WTC11 (cell line): ENCODE measurements at regions not wholly inside any gene's neighbourhood (a gene's known extent, or its start where the extent isn't known, plus 50 kb on each side); places are given as distances from the start of the nearest gene placed in this dataset.

Experiments
- ATAC-seq: fragments of 200-7000 bp; cut with Tn5 transposase; 2 replicates; pipeline ENCODE4 v1.10.0; 2021; ENCODE audit warnings: mild to moderate bottlenecking, moderate library complexity
- CTCF ChIA-PET: fragments of 300-600 bp; sonication (Branson Sonifier 250); formaldehyde crosslinking; loops from one replicate; lab custom pipeline; 2021; ENCODE audit warnings: antibody characterized with exemption; lab: Charles Lee
- POLR2A ChIA-PET: fragments of 350-600 bp; sonication (Branson Sonifier 250); formaldehyde crosslinking; loops from one replicate; lab custom pipeline; 2021; ENCODE audit warnings: antibody characterized with exemption; lab: Charles Lee
- DNase-seq: peaks from one replicate; pipeline ENCODE4 v3.0.0; 2021; ENCODE audit warnings: low spot score
- H3K27ac Mint-ChIP-seq: 2 replicates; pipeline ENCODE4 v1.8.0; 2021; ENCODE audit warnings: mixed read lengths
- H3K27me3 Mint-ChIP-seq: 2 replicates; pipeline ENCODE4 v1.8.0; 2021; ENCODE audit warnings: low read depth, mild to moderate bottlenecking, moderate library complexity, mixed read lengths
- H3K36me3 Mint-ChIP-seq: 2 replicates; pipeline ENCODE4 v1.8.0; 2021; ENCODE audit warnings: mixed read lengths
- H3K4me1 Mint-ChIP-seq: 2 replicates; pipeline ENCODE4 v1.8.0; 2022; ENCODE audit warnings: mixed read lengths
- H3K4me3 Mint-ChIP-seq: 2 replicates; pipeline ENCODE4 v1.8.0; 2021; ENCODE audit warnings: mild to moderate bottlenecking, moderate library complexity, mixed read lengths
- H3K9me3 Mint-ChIP-seq: 2 replicates; pipeline ENCODE4 v1.8.0; 2021; ENCODE audit warnings: mixed read lengths
- ATF1 ChIP-seq: sonication (generic); formaldehyde crosslinking; IDR thresholded peaks from 2 replicates; pipeline ENCODE4 v1.8.1; 2023; ENCODE audit warnings: mild to moderate bottlenecking, moderate library complexity, missing genetic modification reagents
- CREB1 ChIP-seq: sonication (generic); formaldehyde crosslinking; IDR thresholded peaks from 2 replicates; pipeline ENCODE4 v1.8.0; 2023; ENCODE audit warnings: mild to moderate bottlenecking, missing genetic modification reagents
- E2F4 ChIP-seq: sonication (generic); formaldehyde crosslinking; IDR thresholded peaks from 2 replicates; pipeline ENCODE4 v1.8.1; 2022; ENCODE audit warnings: low read depth, mild to moderate bottlenecking, moderate library complexity, missing genetic modification reagents, borderline replicate concordance
- ETV6 ChIP-seq: sonication (generic); formaldehyde crosslinking; IDR thresholded peaks from 2 replicates; pipeline ENCODE4 v1.8.1; 2022; ENCODE audit warnings: mild to moderate bottlenecking, missing genetic modification reagents
- HMGXB4 ChIP-seq: sonication (generic); formaldehyde crosslinking; IDR thresholded peaks from 2 replicates; pipeline ENCODE4 v1.8.1; 2023; ENCODE audit warnings: mild to moderate bottlenecking, moderate library complexity, missing genetic modification reagents
- IRF2 ChIP-seq: sonication (generic); formaldehyde crosslinking; IDR thresholded peaks from 2 replicates; pipeline ENCODE4 v1.8.0; 2022; ENCODE audit warnings: low read depth, missing genetic modification reagents, borderline replicate concordance
- JAZF1 ChIP-seq: fragments of 250-450 bp; sonication (Bioruptor Pico); IDR thresholded peaks from 2 replicates; pipeline ENCODE4 v1.9.0; 2021; ENCODE audit warnings: moderate library complexity, mild to moderate bottlenecking, inconsistent platforms
- MXD4 ChIP-seq: fragments of 250-450 bp; sonication (Bioruptor Pico); IDR thresholded peaks from 2 replicates; pipeline ENCODE4 v1.8.0; 2021; ENCODE audit warnings: mild to moderate bottlenecking, moderate library complexity, borderline replicate concordance
- NR3C1 ChIP-seq: sonication (generic); formaldehyde crosslinking; conservative IDR thresholded peaks from 2 replicates; pipeline ENCODE4 v1.8.1; 2023; ENCODE audit warnings: low read depth, mild to moderate bottlenecking, missing genetic modification reagents
- STAT6 ChIP-seq: sonication (generic); formaldehyde crosslinking; conservative IDR thresholded peaks from 2 replicates; pipeline ENCODE4 v1.8.1; 2023; ENCODE audit warnings: mild to moderate bottlenecking, low read depth, missing genetic modification reagents, moderate library complexity
- TEAD1 ChIP-seq: sonication (generic); formaldehyde crosslinking; IDR thresholded peaks from 2 replicates; pipeline ENCODE4 v1.8.0; 2022; ENCODE audit warnings: mild to moderate bottlenecking, missing genetic modification reagents
- TP53 ChIP-seq: sonication (generic); formaldehyde crosslinking; IDR thresholded peaks from 2 replicates; pipeline ENCODE4 v1.8.1; 2023; ENCODE audit warnings: mild to moderate bottlenecking, missing genetic modification reagents
- ZMAT4 ChIP-seq: fragments of 250-450 bp; sonication (Bioruptor Pico); IDR thresholded peaks from 2 replicates; pipeline ENCODE4 v1.9.0; 2021; ENCODE audit warnings: mild to moderate bottlenecking
- ZNF396 ChIP-seq: fragments of 250-450 bp; sonication (Bioruptor Pico); IDR thresholded peaks from 2 replicates; pipeline ENCODE4 v1.8.0; 2021; ENCODE audit warnings: mild to moderate bottlenecking, moderate library complexity, borderline replicate concordance
- ZNF425 ChIP-seq: fragments of 250-450 bp; sonication (Bioruptor Pico); conservative IDR thresholded peaks from 2 replicates; pipeline ENCODE4 v1.9.0; 2021; ENCODE audit warnings: mild to moderate bottlenecking

- Mint-ChIP-seq H3K27ac (no peak overlapping the region), H3K27me3 (no peaks in the 10 kb centered on the region), H3K4me3 (no peak overlapping the region), H3K4me1 (peaks cover 14% of the 10 kb centered on the region), H3K9me3 (peaks cover 10% of the 10 kb centered on the region), H3K36me3 (0 out of 2 replicates have a peak, but pooled peaks cover 7% of the 10 kb centered on the region)
- DNase-seq (no peak), ATAC-seq (no peak)
- TF ChIP-seq ZMAT4 (CRISPR knock-in tag) (no peak), IRF2 (no peak), HMGXB4 (CRISPR knock-in tag) (no peak), TEAD1 (CRISPR knock-in tag) (no peak), CREB1 (no peak), JAZF1 (no peak)
- POLR2A ChIA-PET: interaction anchor here (0.6 kb wide), 1 partner anchor 90 kb away, joined by 3 read pairs; no protein-coding TSS in a partner anchor
- CTCF ChIA-PET: interaction anchor here (1.3 to 1.4 kb wide), 2 partner anchors 10 to 395 kb away, joined by 3 to 7 read pairs; no protein-coding TSS in a partner anchor
These were observed 120.0 kb upstream of the GOT2 start for GRCh38 chr16:58853854-58854791.

- Mint-ChIP-seq H3K4me3 (no peak overlapping the region), H3K9me3 (peaks cover 7% of the 10 kb centered on the region), H3K4me1 (peaks cover 13% of the 10 kb centered on the region), H3K27me3 (no peaks in the 10 kb centered on the region), H3K27ac (no peak overlapping the region), H3K36me3 (peaks cover 11% of the 10 kb centered on the region)
- no peak for ATAC-seq
- ChIA-PET POLR2A (no interaction called here), CTCF (interaction anchor here (0.5 to 2.1 kb wide), 2 partner anchors 36 to 284 kb away, joined by 3 to 6 read pairs; no protein-coding TSS in a partner anchor)
- DNase-seq: no peak
- TF ChIP-seq ZNF425 (CRISPR knock-in tag): no peak
These were observed 116.5 kb upstream of the GOT2 start for GRCh38 chr16:58850678-58851020.

GRCh38 chr16:58850019-58850677, 116.0 kb upstream of the GOT2 start:
- H3K9me3 Mint-ChIP-seq: peaks cover 7% of the 10 kb centered on the region
- CTCF ChIA-PET: interaction anchor here (2.1 kb wide), 1 partner anchor 35 kb away, joined by 6 read pairs; no protein-coding TSS in a partner anchor

More at GRCh38 chr16:58850019-58850677, 116.0 kb upstream of the GOT2 start:
- Mint-ChIP-seq H3K27me3 (no peaks in the 10 kb centered on the region), H3K36me3 (peaks cover 11% of the 10 kb centered on the region), H3K4me3 (no peak overlapping the region), H3K4me1 (peaks cover 10% of the 10 kb centered on the region), H3K27ac (peak overlapping the region; percentile 78; the same call in 1 of the 2 replicates)
- DNase-seq: no peak
- POLR2A ChIA-PET: no interaction called here
- TF ChIP-seq NR3C1 (CRISPR knock-in tag): no peak
- TF ChIP-seq ATF1 (CRISPR knock-in tag): no peak
- no peak for TF ChIP-seq STAT6 (CRISPR knock-in tag)
- TF ChIP-seq E2F4 (CRISPR knock-in tag): no peak
- TF ChIP-seq ZNF396 (CRISPR knock-in tag): no peak
- no peak for TF ChIP-seq TP53 (CRISPR knock-in tag)
- no peak for TF ChIP-seq ETV6
- no peak for TF ChIP-seq MXD4 (CRISPR knock-in tag)
- ATAC-seq: no peak
